ENCODE measurements at regions not wholly inside any gene's neighbourhood (a gene's known extent, or its start where the extent isn't known, plus 50 kb on each side); places are given as distances from the start of the nearest gene placed in this dataset.
"Not testable (repeated sequence)": the region's sequence is repeated elsewhere in the genome, so short reads cannot be mapped to it uniquely, and the experiment has no call there.

GRCh38 chr6:37088897-37089296, 81.1 kb upstream of the PIM1 start:
- CTCF ChIA-PET = interaction anchor here (1.3 to 1.4 kb wide), 2 partner anchors 9 to 22 kb away, joined by 3 to 4 read pairs; no protein-coding TSS in a partner anchor
- TF ChIP-seq CTCF (IDR thresholded peaks at IDR 0.05; ENCODE audit: control extremely low read depth, extremely low read depth, low read depth, missing control alignments) = no peak
- no peak for DNase-seq (ENCODE audit: extremely low spot score)
- POLR2A ChIA-PET = no interaction called here

- POLR2A ChIA-PET = no interaction called here
- TF ChIP-seq CTCF (IDR thresholded peaks at IDR 0.05; ENCODE audit: control extremely low read depth, extremely low read depth, low read depth, missing control alignments) = no peak
- CTCF ChIA-PET = interaction anchor here (1.0 to 1.3 kb wide), 2 partner anchors 21 to 64 kb away, joined by 3 to 4 read pairs; no protein-coding TSS in a partner anchor
- no peak for DNase-seq (ENCODE audit: extremely low spot score)
Observed at GRCh38 chr6:37089783-37090182, 80.2 kb upstream of the PIM1 start.

- DNase-seq (ENCODE audit: extremely low spot score); POLR2A ChIA-PET; CTCF ChIA-PET: not testable (repeated sequence)
Observed at GRCh38 chr6:37091104-37091503, 78.8 kb upstream of the PIM1 start.

GRCh38 chr6:37091586-37091985, 78.4 kb upstream of the PIM1 start:
- CTCF ChIA-PET = not testable (repeated sequence)
- POLR2A ChIA-PET = interaction anchor here (0.6 kb wide), 1 partner anchor 12 kb away, joined by 5 read pairs; no protein-coding TSS in a partner anchor

GRCh38 chr6:37092923-37093727, 76.8 kb upstream of the PIM1 start:
- no peak for DNase-seq (ENCODE audit: extremely low spot score)
- CTCF ChIA-PET = no interaction called here
- POLR2A ChIA-PET = no interaction called here
- TF ChIP-seq CTCF (IDR thresholded peaks at IDR 0.05; ENCODE audit: control extremely low read depth, extremely low read depth, low read depth, missing control alignments) = no peak

More at GRCh38 chr6:37091586-37091985, 78.4 kb upstream of the PIM1 start:
- not testable (repeated sequence) for DNase-seq (ENCODE audit: extremely low spot score)

GRCh38 chr6:37093728-37094069, 76.3 kb upstream of the PIM1 start:
- TF ChIP-seq CTCF (IDR thresholded peaks at IDR 0.05; ENCODE audit: control extremely low read depth, extremely low read depth, low read depth, missing control alignments) = no peak
- POLR2A ChIA-PET = no interaction called here
- DNase-seq (ENCODE audit: extremely low spot score) = no peak
- CTCF ChIA-PET = no interaction called here

- ChIA-PET CTCF (interaction anchor here (1.0 kb wide), 1 partner anchor 76 kb away, joined by 3 read pairs; no protein-coding TSS in a partner anchor), POLR2A (no interaction called here)
Observed at GRCh38 chr6:37095997-37096396, 74.0 kb upstream of the PIM1 start.

More at GRCh38 chr6:37095997-37096396, 74.0 kb upstream of the PIM1 start:
- no peak for DNase-seq (ENCODE audit: extremely low spot score)
- TF ChIP-seq CTCF (IDR thresholded peaks at IDR 0.05; ENCODE audit: control extremely low read depth, extremely low read depth, low read depth, missing control alignments) = no peak

Data from GM10248 (cell line).